ENCODE measurements at regions not wholly inside any gene's neighbourhood (a gene's known extent, or its start where the extent isn't known, plus 50 kb on each side); places are given as distances from the start of the nearest gene placed in this dataset.

- H3K4me3 Mint-ChIP-seq (ENCODE audit: unreplicated experiment): no peak overlapping the region
- H3K9me3 Mint-ChIP-seq (ENCODE audit: unreplicated experiment): no peaks in the 10 kb centered on the region
- no peak overlapping the region for H3K27ac Mint-ChIP-seq (ENCODE audit: unreplicated experiment)
- DNase-seq (ENCODE audit: extremely low spot score, unreplicated experiment): no peak
- peaks cover 65% of the 10 kb centered on the region for H3K27me3 Mint-ChIP-seq (ENCODE audit: unreplicated experiment)
- H3K36me3 Mint-ChIP-seq (ENCODE audit: unreplicated experiment): no peaks in the 10 kb centered on the region
- TF ChIP-seq, protein P1, sequence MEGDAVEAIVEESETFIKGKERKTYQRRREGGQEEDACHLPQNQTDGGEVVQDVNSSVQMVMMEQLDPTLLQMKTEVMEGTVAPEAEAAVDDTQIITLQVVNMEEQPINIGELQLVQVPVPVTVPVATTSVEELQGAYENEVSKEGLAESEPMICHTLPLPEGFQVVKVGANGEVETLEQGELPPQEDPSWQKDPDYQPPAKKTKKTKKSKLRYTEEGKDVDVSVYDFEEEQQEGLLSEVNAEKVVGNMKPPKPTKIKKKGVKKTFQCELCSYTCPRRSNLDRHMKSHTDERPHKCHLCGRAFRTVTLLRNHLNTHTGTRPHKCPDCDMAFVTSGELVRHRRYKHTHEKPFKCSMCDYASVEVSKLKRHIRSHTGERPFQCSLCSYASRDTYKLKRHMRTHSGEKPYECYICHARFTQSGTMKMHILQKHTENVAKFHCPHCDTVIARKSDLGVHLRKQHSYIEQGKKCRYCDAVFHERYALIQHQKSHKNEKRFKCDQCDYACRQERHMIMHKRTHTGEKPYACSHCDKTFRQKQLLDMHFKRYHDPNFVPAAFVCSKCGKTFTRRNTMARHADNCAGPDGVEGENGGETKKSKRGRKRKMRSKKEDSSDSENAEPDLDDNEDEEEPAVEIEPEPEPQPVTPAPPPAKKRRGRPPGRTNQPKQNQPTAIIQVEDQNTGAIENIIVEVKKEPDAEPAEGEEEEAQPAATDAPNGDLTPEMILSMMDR (IDR thresholded peaks at IDR 0.05): no peak
- H3K4me1 Mint-ChIP-seq (ENCODE audit: unreplicated experiment): no peaks in the 10 kb centered on the region
Observed at GRCh38 chr1:113276507-113276906, 113.8 kb upstream of the MAGI3 start.

DNA sequence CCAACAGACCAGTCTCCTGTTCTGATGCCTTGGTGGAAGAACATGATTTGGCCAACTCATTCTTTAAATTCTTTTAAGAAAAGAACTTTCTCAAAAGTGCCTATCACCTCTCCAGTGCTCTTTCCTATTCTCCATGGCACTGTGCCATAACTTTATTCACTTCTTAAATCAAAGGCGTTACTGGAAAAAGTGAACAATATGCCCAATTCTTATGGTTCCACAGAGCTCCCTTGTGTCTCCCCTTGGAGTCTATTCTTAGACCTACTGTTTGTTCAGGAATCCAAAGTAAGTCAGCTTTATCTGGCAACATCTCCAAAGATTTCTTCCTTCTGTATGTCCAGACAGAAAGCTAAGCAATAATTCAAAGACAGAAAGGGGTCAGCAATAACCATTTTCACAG, 111.9 kb upstream of the MAGI3 start:
- no peak overlapping the region for H3K4me3 Mint-ChIP-seq (ENCODE audit: unreplicated experiment)
- no peaks in the 10 kb centered on the region for H3K4me1 Mint-ChIP-seq (ENCODE audit: unreplicated experiment)
- no peaks in the 10 kb centered on the region for H3K9me3 Mint-ChIP-seq (ENCODE audit: unreplicated experiment)
- peaks cover 60% of the 10 kb centered on the region for H3K27me3 Mint-ChIP-seq (ENCODE audit: unreplicated experiment)
- TF ChIP-seq, protein P1 (IDR thresholded peaks at IDR 0.05): no peak
- no peak overlapping the region for H3K27ac Mint-ChIP-seq (ENCODE audit: unreplicated experiment)
- DNase-seq (ENCODE audit: extremely low spot score, unreplicated experiment): no peak
- H3K36me3 Mint-ChIP-seq (ENCODE audit: unreplicated experiment): no peaks in the 10 kb centered on the region

GRCh38 chr1:113278777-113279176, 111.5 kb upstream of the MAGI3 start:
- no peak overlapping the region for H3K27ac Mint-ChIP-seq (ENCODE audit: unreplicated experiment)
- H3K9me3 Mint-ChIP-seq (ENCODE audit: unreplicated experiment): no peaks in the 10 kb centered on the region
- H3K4me3 Mint-ChIP-seq (ENCODE audit: unreplicated experiment): no peak overlapping the region
- TF ChIP-seq, protein P1 (IDR thresholded peaks at IDR 0.05): no peak
- no peak for DNase-seq (ENCODE audit: extremely low spot score, unreplicated experiment)
- no peaks in the 10 kb centered on the region for H3K4me1 Mint-ChIP-seq (ENCODE audit: unreplicated experiment)
- H3K27me3 Mint-ChIP-seq (ENCODE audit: unreplicated experiment): peaks cover 64% of the 10 kb centered on the region
- H3K36me3 Mint-ChIP-seq (ENCODE audit: unreplicated experiment): no peaks in the 10 kb centered on the region

GRCh38 chr1:113279776-113280391, 110.4 kb upstream of the MAGI3 start:
- Mint-ChIP-seq H3K4me1 (ENCODE audit: unreplicated experiment) (no peaks in the 10 kb centered on the region), H3K9me3 (ENCODE audit: unreplicated experiment) (no peaks in the 10 kb centered on the region), H3K27ac (ENCODE audit: unreplicated experiment) (no peak overlapping the region), H3K4me3 (ENCODE audit: unreplicated experiment) (no peak overlapping the region), H3K27me3 (ENCODE audit: unreplicated experiment) (peaks cover 58% of the 10 kb centered on the region), H3K36me3 (ENCODE audit: unreplicated experiment) (no peaks in the 10 kb centered on the region)
- DNase-seq (ENCODE audit: extremely low spot score, unreplicated experiment): no peak
- TF ChIP-seq, protein P1 (IDR thresholded peaks at IDR 0.05): no peak

DNA sequence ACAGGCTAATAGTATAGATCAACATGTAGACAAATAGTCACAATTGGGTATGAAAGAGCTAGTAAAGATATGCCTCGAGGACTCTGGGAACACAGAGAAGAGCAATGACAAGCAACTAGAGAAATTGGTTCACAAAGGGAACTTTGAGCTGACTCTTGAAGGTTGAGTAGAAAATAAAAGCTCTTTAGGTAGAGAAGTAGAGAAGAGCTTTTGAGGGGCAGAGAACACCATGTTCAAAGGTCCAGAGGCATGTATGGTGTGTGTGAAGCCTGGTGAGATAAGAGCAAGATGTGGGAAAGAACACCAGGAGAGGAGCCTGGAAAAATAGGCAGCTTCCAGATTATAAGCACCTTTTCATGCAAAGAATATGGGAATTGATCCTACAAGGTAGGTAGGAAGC, 109.7 kb upstream of the MAGI3 start:
- Mint-ChIP-seq H3K27ac (ENCODE audit: unreplicated experiment) (no peak overlapping the region), H3K9me3 (ENCODE audit: unreplicated experiment) (no peaks in the 10 kb centered on the region), H3K4me3 (ENCODE audit: unreplicated experiment) (no peak overlapping the region), H3K4me1 (ENCODE audit: unreplicated experiment) (no peaks in the 10 kb centered on the region), H3K27me3 (ENCODE audit: unreplicated experiment) (peaks cover 52% of the 10 kb centered on the region), H3K36me3 (ENCODE audit: unreplicated experiment) (no peaks in the 10 kb centered on the region)
- DNase-seq (ENCODE audit: extremely low spot score, unreplicated experiment): no peak
- TF ChIP-seq, protein P1 (IDR thresholded peaks at IDR 0.05): no peak

Measured in osteocyte (in vitro differentiated cells).